Kidney (tissue), 13 donors: ENCODE measurements at regions not wholly inside any gene's neighbourhood (a gene's known extent, or its start where the extent isn't known, plus 50 kb on each side); places are given as distances from the start of the nearest gene placed in this dataset.

ENCODE experiments used
- DNase-seq, 5 donors: peaks; one replicate each; pipeline ENCODE4 v3.0.0-alpha.2; 2013 to 2020
- FAIRE-seq: peaks from 2 replicates; lab custom pipeline; 2012; peaks lifted over from hg19 to GRCh38; lab: Jason Lieb, UNC
- H3K27ac ChIP-seq, 2 donors: one replicate each; pipeline ENCODE4 v1.7.0; 2013; ENCODE audit warnings: low read depth in 2 of 2, low read length in 2 of 2, inconsistent platforms in 1 of 2
- H3K27me3 ChIP-seq: one replicate; pipeline ENCODE4 v1.7.1; 2013; ENCODE audit warnings: low read length, inconsistent platforms; ENCODE audit not compliant: control insufficient read depth, insufficient read depth
- H3K36me3 ChIP-seq, 3 donors: one replicate each; pipeline versions ENCODE4 v1.7.0 to v1.7.1; 2013; ENCODE audit warnings: low read length in 3 of 3, control low read depth in 1 of 3, inconsistent platforms in 1 of 3; ENCODE audit not compliant: insufficient read depth in 3 of 3, control insufficient read depth in 2 of 3
- H3K4me1 ChIP-seq, 3 donors: one replicate each; pipeline versions ENCODE4 v1.7.0 to v1.7.1; 2013; ENCODE audit warnings: low read length in 3 of 3, inconsistent platforms in 1 of 3, low read depth in 1 of 3; ENCODE audit not compliant: control insufficient read depth in 2 of 3, insufficient read depth in 2 of 3
- H3K4me3 ChIP-seq, 3 donors: one replicate each; pipeline versions ENCODE4 v1.7.0 to v1.8.1; 2013; ENCODE audit warnings: low read length in 3 of 3, control low read depth in 1 of 3, inconsistent platforms in 1 of 3
- H3K9ac ChIP-seq, 3 donors: one replicate each; pipeline versions ENCODE4 v1.7.0 to v1.7.1; 2013; ENCODE audit warnings: low read length in 3 of 3, control low read depth in 1 of 3, inconsistent platforms in 1 of 3
- H3K9me3 ChIP-seq, 3 donors: one replicate each; pipeline versions ENCODE4 v1.7.0 to v1.7.1; 2013; ENCODE audit warnings: low read length in 3 of 3, control low read depth in 1 of 3, inconsistent platforms in 1 of 3; ENCODE audit not compliant: control insufficient read depth in 2 of 3, insufficient read depth in 1 of 3
- CTCF ChIP-seq: IDR thresholded peaks from 3 replicates; pipeline ENCODE4 v1.5.1; 2012; ENCODE audit warnings: mild to moderate bottlenecking, moderate library complexity, borderline replicate concordance; ENCODE audit not compliant: insufficient read depth; ENCODE audit errors: extremely low read depth
- intact Hi-C: fragments of 100-400 bp; cut with DNase I; formaldehyde crosslinking; loops from one replicate; pipeline ENCODE4 v1.11.1; 2022
- donor health status: control.
- donor health status: control.
- donor health status: control.
- donor health status: control.
- donor health status: control.
- donor health status: DM: yes; HTN: yes; CAD: no.
- donor health status: Normal renal cell carcinoma (clear cell type).

DNA sequence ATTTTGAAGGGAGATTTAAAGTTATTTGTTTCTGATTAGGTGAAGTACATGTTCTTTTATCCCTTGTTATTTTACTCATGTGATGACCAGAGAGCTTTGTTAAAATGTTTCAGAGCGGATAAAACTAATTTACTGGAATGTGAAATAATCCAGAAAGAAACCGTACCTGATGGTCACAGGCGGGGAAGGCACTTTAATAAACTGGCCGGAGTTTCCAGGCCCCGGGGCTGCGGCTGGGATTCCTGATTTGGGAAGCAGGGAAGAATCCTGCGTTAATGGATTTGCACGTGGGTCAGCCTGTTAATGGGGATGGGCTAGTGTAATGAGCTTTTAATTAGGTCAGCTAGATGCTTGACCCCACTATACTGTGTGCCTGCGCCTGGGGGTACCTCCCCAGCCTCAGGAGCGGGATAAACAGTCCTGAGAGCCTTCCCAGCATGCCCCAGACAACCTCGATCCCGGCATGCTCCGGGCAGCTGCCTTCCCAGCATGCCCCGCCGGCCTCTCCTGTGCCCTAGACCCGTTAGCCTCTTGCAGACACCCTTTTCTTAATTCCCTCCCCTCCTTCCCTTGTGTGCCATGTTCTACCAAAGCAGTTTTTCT, 208.6 kb upstream of the CDKN3 start:
- Histone ChIP-seq H3K4me1 (peaks cover 0 to 2% (median 0%) of the 10 kb centered on the region in 3 donors), H3K27ac (no peak overlapping the region), H3K4me3 (no peak overlapping the region), H3K27me3 (no peaks in the 10 kb centered on the region), H3K9me3 (no peaks in the 10 kb centered on the region), H3K36me3 (no peaks in the 10 kb centered on the region), H3K9ac (no peak overlapping the region)
- DNase-seq (peak in 4 of 5 donors; percentile 21 to 53 (median 34)), FAIRE-seq (no peak)
- TF ChIP-seq CTCF, result no peak
- intact Hi-C loops, result no loop called here

DNA sequence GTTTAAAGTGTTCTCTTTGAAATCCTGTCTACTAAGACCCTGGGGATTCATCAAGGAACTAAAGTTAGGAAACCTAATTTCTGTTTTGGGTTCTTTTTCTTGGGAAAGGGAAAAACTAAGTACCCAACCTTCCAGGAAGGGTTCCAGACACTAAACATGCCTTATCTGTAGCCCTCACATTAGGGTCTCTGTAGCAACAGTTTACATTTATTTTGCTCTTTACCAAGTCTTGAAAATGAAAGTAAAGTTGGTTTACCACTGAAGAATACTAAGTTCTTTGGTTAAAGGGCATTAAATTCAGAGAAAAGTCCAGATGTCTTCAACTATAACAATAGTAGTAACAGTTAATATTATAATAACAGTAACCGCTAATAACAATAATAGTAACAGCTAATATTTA, 207.5 kb upstream of the CDKN3 start:
- Histone ChIP-seq H3K4me1 (peaks cover 0 to 2% (median 0%) of the 10 kb centered on the region in 3 donors), H3K36me3 (no peaks in the 10 kb centered on the region), H3K9me3 (no peaks in the 10 kb centered on the region), H3K9ac (no peak overlapping the region), H3K4me3 (no peak overlapping the region), H3K27ac (no peak overlapping the region), H3K27me3 (no peaks in the 10 kb centered on the region)
- TF ChIP-seq CTCF, result no peak
- intact Hi-C loops, result no loop called here
- FAIRE-seq, result no peak
- no peak for DNase-seq

DNA sequence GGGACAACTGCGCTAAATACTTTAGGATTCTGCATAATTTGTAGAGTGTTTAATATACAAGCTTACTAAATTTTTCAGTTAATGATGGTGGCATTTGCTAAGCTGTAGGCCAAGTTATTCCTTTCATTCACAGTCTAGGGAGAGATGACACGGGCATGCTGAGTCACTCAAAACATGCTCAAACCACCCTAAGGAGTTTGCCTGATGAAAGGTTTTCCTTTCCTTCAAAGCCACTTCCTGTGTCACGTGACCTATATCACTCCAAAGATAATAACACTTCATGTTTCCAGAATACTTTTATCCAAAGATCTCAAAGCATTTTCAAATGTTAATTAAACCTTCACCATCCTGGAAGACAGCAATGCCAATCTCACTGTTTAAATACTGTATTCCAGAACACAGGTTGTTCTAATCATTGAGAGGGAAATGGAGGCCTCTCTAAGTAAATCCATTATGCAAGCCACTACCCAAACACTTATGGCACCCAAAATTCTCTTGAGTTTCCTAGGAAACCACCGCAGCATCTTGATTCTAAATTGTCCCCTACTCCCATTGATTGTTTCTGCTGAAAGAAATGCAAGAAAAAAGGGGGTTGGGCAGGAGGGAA, 207.0 kb upstream of the CDKN3 start:
- H3K9ac ChIP-seq, result no peak overlapping the region
- H3K4me1 ChIP-seq, result peaks cover 0 to 2% (median 0%) of the 10 kb centered on the region in 3 donors
- intact Hi-C loops, result no loop called here
- H3K27ac ChIP-seq, result no peak overlapping the region
- no peak for FAIRE-seq
- no peaks in the 10 kb centered on the region for H3K9me3 ChIP-seq
- no peaks in the 10 kb centered on the region for H3K27me3 ChIP-seq
- no peaks in the 10 kb centered on the region for H3K36me3 ChIP-seq
- no peak for TF ChIP-seq CTCF
- DNase-seq, result no peak
- no peak overlapping the region for H3K4me3 ChIP-seq
